C1 segment of cervical spinal cord (tissue), 14 donors: ENCODE measurements at regions not wholly inside any gene's neighbourhood (a gene's known extent, or its start where the extent isn't known, plus 50 kb on each side); places are given as distances from the start of the nearest gene placed in this dataset.

Source experiments
- DNase-seq, 14 donors: peaks; one replicate each; lab custom pipeline; 2025; lab: John Stamatoyannopoulos, UW

GRCh38 chr10:121662531-121662930, 64.3 kb upstream of the FGFR2 start:
- DNase-seq, result no peak

- DNase-seq, result peak in 3 of 14 donors; percentile 31 to 32 (median 31)
Measured at GRCh38 chr10:121661451-121661851, 63.2 kb upstream of the FGFR2 start.

- no peak for DNase-seq
Measured at GRCh38 chr10:121659236-121659635, 61.0 kb upstream of the FGFR2 start.

- DNase-seq, result no peak
Measured at GRCh38 chr10:121658611-121659010, 60.4 kb upstream of the FGFR2 start.

GRCh38 chr10:121658111-121658510, 59.9 kb upstream of the FGFR2 start:
- no peak for DNase-seq

GRCh38 chr10:121655254-121656144, 57.3 kb upstream of the FGFR2 start:
- no peak for DNase-seq

- no peak for DNase-seq
Measured at GRCh38 chr10:121654021-121654545, 55.8 kb upstream of the FGFR2 start.

GRCh38 chr10:121653608-121654007, 55.4 kb upstream of the FGFR2 start:
- no peak for DNase-seq

GRCh38 chr10:121648493-121648892, 50.2 kb upstream of the FGFR2 start:
- DNase-seq, result peak in 5 of 14 donors; percentile 48 to 71 (median 57)

- DNase-seq, result peak in 10 of 14 donors; percentile 45 to 85 (median 60)
Measured at GRCh38 chr10:121648059-121648458, 49.8 kb upstream of the FGFR2 start.
